GM12878 (cell line): ENCODE measurements at regions not wholly inside any gene's neighbourhood (a gene's known extent, or its start where the extent isn't known, plus 50 kb on each side); places are given as distances from the start of the nearest gene placed in this dataset.

Source experiments
- ATAC-seq: fragments of 200-7000 bp; cut with Tn5 transposase; 3 replicates; pipeline ENCODE4 v1.9.1; 2020; ENCODE audit warnings: mild to moderate bottlenecking, moderate library complexity
- BruUV-seq: library from RNA; stranded (reverse); fragments of 400-500 nt; replicated peaks from 2 replicates; lab custom pipeline; 2021; lab: Mats Ljungman, UMichigan
- CTCF ChIA-PET: fragments of 300-600 bp; sonication (Branson Sonifier 250); formaldehyde crosslinking; extraction: SDS; loops from one replicate; lab custom pipeline; 2021; ENCODE audit warnings: inconsistent platforms; lab: Yijun Ruan, JAX
- POLR2A ChIA-PET: fragments of 350-600 bp; formaldehyde crosslinking; extraction: SDS; loops from one replicate; lab custom pipeline; 2021; ENCODE audit warnings: inconsistent platforms; lab: Charles Lee
- RAD21 ChIA-PET: fragments of 300-600 bp; sonication (Branson Sonifier 250); formaldehyde crosslinking; loops from one replicate; lab custom pipeline; 2023; ENCODE audit warnings: antibody characterized with exemption; ENCODE audit not compliant: unreplicated experiment; lab: Charles Lee
- SMC1A ChIA-PET: fragments of 300-600 bp; sonication (Branson Sonifier 250); formaldehyde crosslinking; loops from one replicate; lab custom pipeline; 2023; ENCODE audit not compliant: unreplicated experiment, uncharacterized antibody; lab: Charles Lee
- DNase-seq: peaks from one replicate; pipeline ENCODE4 v3.0.0-alpha.2; 2011; ENCODE audit warnings: low read depth, low spot score
- FAIRE-seq: peaks from 3 replicates; lab custom pipeline; 2011; peaks lifted over from hg19 to GRCh38; lab: Jason Lieb, UNC
- H2AFZ ChIP-seq: 2 replicates; pipeline ENCODE4 v1.6.0; 2011; ENCODE audit warnings: low read depth, low read length, control low read depth; ENCODE audit not compliant: control insufficient read depth
- H3K27ac ChIP-seq: 2 replicates; pipeline ENCODE4 v1.5.1; 2011; ENCODE audit warnings: control low read depth; ENCODE audit not compliant: control insufficient read depth, insufficient read depth
- H3K27me3 ChIP-seq, 2 experiments: replicated peaks in 1 of 2; 2 replicates each; pipeline versions ENCODE4 v1.6.0 to v1.6.1; 2011; ENCODE audit warnings: low read length in 1 of 2; ENCODE audit not compliant: control insufficient read depth in 2 of 2, insufficient read depth in 2 of 2
- H3K36me3 ChIP-seq, 2 experiments: 2 replicates each; pipeline ENCODE4 v1.5.1; 2011; ENCODE audit warnings: low read length in 1 of 2; ENCODE audit not compliant: control insufficient read depth in 2 of 2, insufficient read depth in 2 of 2
- H3K4me1 ChIP-seq: 2 replicates; pipeline ENCODE4 v1.6.1; 2011; ENCODE audit warnings: mild to moderate bottlenecking, low read length, moderate library complexity, mixed read lengths; ENCODE audit not compliant: control insufficient read depth, insufficient read depth
- H3K4me2 ChIP-seq: 2 replicates; pipeline ENCODE4 v1.6.0; 2011; ENCODE audit warnings: control low read depth; ENCODE audit not compliant: control insufficient read depth, insufficient read depth
- H3K4me3 ChIP-seq: fragments of 200-600 bp; sonication (generic); 2 replicates; pipeline ENCODE4 v1.5.1; 2016
- H3K79me2 ChIP-seq: 2 replicates; pipeline ENCODE4 v1.6.0; 2011; ENCODE audit warnings: low read length; ENCODE audit not compliant: control insufficient read depth, insufficient read depth
- H3K9ac ChIP-seq: 2 replicates; pipeline ENCODE4 v1.8.0; 2011; ENCODE audit warnings: low read length, control low read depth, mixed read lengths; ENCODE audit not compliant: control insufficient read depth, insufficient read depth
- H3K9me3 ChIP-seq: replicated peaks from 3 replicates; pipeline ENCODE4 v1.5.1; 2011; ENCODE audit warnings: mild to moderate bottlenecking, low read length; ENCODE audit not compliant: control insufficient read depth, insufficient read depth
- H4K20me1 ChIP-seq: 2 replicates; pipeline ENCODE4 v1.6.0; 2011; ENCODE audit not compliant: control insufficient read depth, insufficient read depth
- FOS ChIP-seq: IDR thresholded peaks from 3 replicates; pipeline ENCODE4 v1.6.1; 2011; ENCODE audit warnings: borderline replicate concordance; ENCODE audit not compliant: insufficient read length; ENCODE audit errors: extremely low read depth
- PAX5 ChIP-seq: IDR thresholded peaks from 2 replicates; pipeline ENCODE4 v1.6.1; 2011; ENCODE audit warnings: low read depth, low read length, borderline replicate concordance
- TARDBP ChIP-seq: IDR thresholded peaks from 2 replicates; pipeline ENCODE4 v1.6.1; 2016; ENCODE audit warnings: borderline replicate concordance
- WGBS: methylation state at CpG from one replicate; pipeline ENCODE4 v1.1.6; 2016; ENCODE audit warnings: low lambda C conversion rate; ENCODE audit not compliant: insufficient replicate concordance, insufficient coverage; ENCODE audit errors: missing lambda C conversion rate; 5-methylcytosine and 5-hydroxymethylcytosine counted together
- in situ Hi-C: fragments of 300-500 bp; cut with MboI; formaldehyde crosslinking; loops from 9 replicates; pipeline ENCODE4 v1.14.3; 2018; ENCODE audit warnings: mixed read lengths
- intact Hi-C: fragments of 100-400 bp; cut with micrococcal nuclease; formaldehyde crosslinking; loops from one replicate; pipeline ENCODE4 v1.14.2; 2022; ENCODE audit not compliant: unreplicated experiment

DNA sequence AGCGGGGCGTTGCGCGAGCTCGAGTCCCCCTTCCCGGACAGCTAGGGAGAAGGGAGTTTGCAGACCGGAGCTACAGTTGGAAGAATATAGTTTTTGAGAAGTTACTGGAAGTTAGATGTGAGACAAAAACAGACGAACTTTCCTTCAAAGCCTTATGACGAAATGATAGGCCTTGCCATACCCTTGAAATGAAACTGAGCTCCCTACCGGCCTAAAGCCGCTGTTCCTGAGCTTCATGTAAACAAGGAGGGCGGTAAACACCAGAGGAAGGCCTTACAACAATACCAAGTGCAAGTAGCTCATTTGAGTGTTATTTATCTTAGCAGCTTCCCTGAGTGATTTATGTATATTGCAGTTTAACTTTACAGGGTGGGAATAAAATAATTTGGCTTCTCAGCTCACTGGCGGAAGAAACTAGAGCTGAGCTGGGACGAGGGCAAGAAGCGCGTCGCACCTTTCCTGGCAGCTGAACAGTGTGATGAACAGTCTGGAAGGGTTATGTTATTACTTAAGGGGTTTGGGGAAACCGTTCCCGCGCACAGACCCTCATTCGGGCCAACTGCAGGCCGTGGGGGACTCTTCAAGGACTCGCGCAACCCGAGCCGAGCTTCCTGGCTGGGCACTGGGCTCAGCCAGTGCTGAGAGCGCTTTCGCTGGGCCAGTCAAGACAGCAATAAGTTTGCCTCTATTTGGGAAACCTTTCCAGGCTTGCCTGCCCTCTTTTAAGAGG lies 111.2 kb downstream of the KCNRG start:
- H3K79me2 ChIP-seq = no peaks in the 10 kb centered on the region
- FAIRE-seq (no peak), DNase-seq (no peak), ATAC-seq (no peak)
- H3K4me1 ChIP-seq = peaks cover 48% of the 10 kb centered on the region
- no peaks in the 10 kb centered on the region for H4K20me1 ChIP-seq
- CTCF ChIA-PET = interaction anchor here (1.0 to 1.3 kb wide), 3 partner anchors 19 to 129 kb away, joined by 3 to 4 read pairs (median 4); partner anchors contain the start of gene TRIM13
- RAD21 ChIA-PET = interaction anchor here (0.9 to 1.3 kb wide), 3 partner anchors 41 to 785 kb away, joined by 3 to 4 read pairs (median 4); no protein-coding TSS in a partner anchor
- H3K27me3 ChIP-seq = peaks cover 11 to 14% of the 10 kb centered on the region in 2 experiments
- H2AFZ ChIP-seq = peak overlapping the region; percentile 79
- H3K9ac ChIP-seq = peak overlapping the region; percentile 48
- SMC1A ChIA-PET = interaction anchor here (0.6 to 3.4 kb wide), 5 partner anchors 35 to 148 kb away, joined by 3 to 14 read pairs (median 3); no protein-coding TSS in a partner anchor
- no peaks in the 10 kb centered on the region for H3K36me3 ChIP-seq
- peak overlapping the region; percentile 97 for H3K4me2 ChIP-seq
- POLR2A ChIA-PET = interaction anchor here (0.7 to 1.4 kb wide), 2 partner anchors 43 to 129 kb away, joined by 3 to 6 read pairs; partner anchors contain the start of gene TRIM13
- TF ChIP-seq FOS (no peak), PAX5 (0 out of 2 replicates have a peak, but pooled peaks have one; percentile 26), TARDBP (0 out of 2 replicates have a peak, but pooled peaks have one; percentile 8)
- H3K4me3 ChIP-seq = peak overlapping the region; percentile 78; the same call in 1 of the 2 replicates
- 36% methylated on average over 24 of the region's 28 CpGs for WGBS
- BruUV-seq = no TSS peak
- intact Hi-C loops (loop anchor here (5.0 kb wide), 2 partner anchors 241 to 786 kb away; no protein-coding TSS in a partner anchor), in situ Hi-C loops (no loop called here)
- no peak overlapping the region for H3K27ac ChIP-seq
- peaks cover 2% of the 10 kb centered on the region; the same call in 1 of the 3 replicates for H3K9me3 ChIP-seq
